ENCODE measurements at regions not wholly inside any gene's neighbourhood (a gene's known extent, or its start where the extent isn't known, plus 50 kb on each side); places are given as distances from the start of the nearest gene placed in this dataset.

- H4K20me1 ChIP-seq (ENCODE audit: insufficient read depth, low read length) = no peaks in the 10 kb centered on the region
- H3K36me3 ChIP-seq (replicated peaks; ENCODE audit: insufficient read depth, low read length) = no peaks in the 10 kb centered on the region
- H3K27me3 ChIP-seq (replicated peaks; ENCODE audit: insufficient read depth, low read length) = no peaks in the 10 kb centered on the region
- no peak for TF ChIP-seq EZH2phosphoT487 (IDR thresholded peaks at IDR 0.05; ENCODE audit: low read length)
- no peak for TF ChIP-seq EZH2 (optimal IDR thresholded peaks at IDR 0.05; ENCODE audit: low read depth, low read length)
- TF ChIP-seq, protein P1, sequence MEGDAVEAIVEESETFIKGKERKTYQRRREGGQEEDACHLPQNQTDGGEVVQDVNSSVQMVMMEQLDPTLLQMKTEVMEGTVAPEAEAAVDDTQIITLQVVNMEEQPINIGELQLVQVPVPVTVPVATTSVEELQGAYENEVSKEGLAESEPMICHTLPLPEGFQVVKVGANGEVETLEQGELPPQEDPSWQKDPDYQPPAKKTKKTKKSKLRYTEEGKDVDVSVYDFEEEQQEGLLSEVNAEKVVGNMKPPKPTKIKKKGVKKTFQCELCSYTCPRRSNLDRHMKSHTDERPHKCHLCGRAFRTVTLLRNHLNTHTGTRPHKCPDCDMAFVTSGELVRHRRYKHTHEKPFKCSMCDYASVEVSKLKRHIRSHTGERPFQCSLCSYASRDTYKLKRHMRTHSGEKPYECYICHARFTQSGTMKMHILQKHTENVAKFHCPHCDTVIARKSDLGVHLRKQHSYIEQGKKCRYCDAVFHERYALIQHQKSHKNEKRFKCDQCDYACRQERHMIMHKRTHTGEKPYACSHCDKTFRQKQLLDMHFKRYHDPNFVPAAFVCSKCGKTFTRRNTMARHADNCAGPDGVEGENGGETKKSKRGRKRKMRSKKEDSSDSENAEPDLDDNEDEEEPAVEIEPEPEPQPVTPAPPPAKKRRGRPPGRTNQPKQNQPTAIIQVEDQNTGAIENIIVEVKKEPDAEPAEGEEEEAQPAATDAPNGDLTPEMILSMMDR (IDR thresholded peaks at IDR 0.05; ENCODE audit: low read length) = no peak
- H3K27ac ChIP-seq (ENCODE audit: low read length) = no peak overlapping the region
- no peaks in the 10 kb centered on the region for H3K4me1 ChIP-seq (ENCODE audit: low read length)
- no peak overlapping the region for H3K9ac ChIP-seq (ENCODE audit: low read length)
- no peak overlapping the region for H3K4me2 ChIP-seq (ENCODE audit: low read depth, low read length)
- no peak overlapping the region for H2AFZ ChIP-seq (ENCODE audit: low read length)
- no peak for DNase-seq
- H3K79me2 ChIP-seq (ENCODE audit: low read length) = no peaks in the 10 kb centered on the region
- H3K4me3 ChIP-seq (ENCODE audit: low read length) = no peak overlapping the region
- no peaks in the 10 kb centered on the region for H3K9me2 ChIP-seq (replicated peaks; ENCODE audit: insufficient read depth, low read length)
- no peaks in the 10 kb centered on the region for H3F3A ChIP-seq (ENCODE audit: insufficient read depth, low read length)
- H3K9me3 ChIP-seq (replicated peaks; ENCODE audit: insufficient read depth, low read length) = no peaks in the 10 kb centered on the region
Measured at GRCh38 chr6:115358616-115359015, 702.1 kb downstream of the FRK start.

GRCh38 chr6:115356371-115356770 is 704.3 kb downstream of the FRK start:
- Histone ChIP-seq H3K4me2 (ENCODE audit: low read depth, low read length) (no peak overlapping the region), H3K36me3 (replicated peaks; ENCODE audit: insufficient read depth, low read length) (no peaks in the 10 kb centered on the region), H3K4me3 (ENCODE audit: low read length) (no peak overlapping the region), H3K9ac (ENCODE audit: low read length) (no peak overlapping the region), H3K9me2 (replicated peaks; ENCODE audit: insufficient read depth, low read length) (no peaks in the 10 kb centered on the region), H4K20me1 (ENCODE audit: insufficient read depth, low read length) (no peaks in the 10 kb centered on the region), H3F3A (ENCODE audit: insufficient read depth, low read length) (no peaks in the 10 kb centered on the region), H3K27ac (ENCODE audit: low read length) (no peak overlapping the region), H3K79me2 (ENCODE audit: low read length) (no peaks in the 10 kb centered on the region), H3K27me3 (replicated peaks; ENCODE audit: insufficient read depth, low read length) (no peaks in the 10 kb centered on the region), H3K9me3 (replicated peaks; ENCODE audit: insufficient read depth, low read length) (no peaks in the 10 kb centered on the region), H2AFZ (ENCODE audit: low read length) (no peak overlapping the region), H3K4me1 (ENCODE audit: low read length) (no peaks in the 10 kb centered on the region)
- TF ChIP-seq EZH2 (optimal IDR thresholded peaks at IDR 0.05; ENCODE audit: low read depth, low read length) (no peak), EZH2phosphoT487 (IDR thresholded peaks at IDR 0.05; ENCODE audit: low read length) (no peak)
- TF ChIP-seq, protein P1 (IDR thresholded peaks at IDR 0.05; ENCODE audit: low read length) = no peak
- DNase-seq = no peak

GRCh38 chr6:115323001-115323400 is 737.7 kb downstream of the FRK start:
- Histone ChIP-seq H3F3A (ENCODE audit: insufficient read depth, low read length) (no peaks in the 10 kb centered on the region), H3K79me2 (ENCODE audit: low read length) (no peaks in the 10 kb centered on the region), H3K4me3 (ENCODE audit: low read length) (no peak overlapping the region), H3K9me3 (replicated peaks; ENCODE audit: insufficient read depth, low read length) (no peaks in the 10 kb centered on the region), H3K9ac (ENCODE audit: low read length) (no peak overlapping the region), H2AFZ (ENCODE audit: low read length) (no peak overlapping the region), H4K20me1 (ENCODE audit: insufficient read depth, low read length) (no peaks in the 10 kb centered on the region), H3K4me1 (ENCODE audit: low read length) (no peaks in the 10 kb centered on the region), H3K27ac (ENCODE audit: low read length) (no peak overlapping the region), H3K27me3 (replicated peaks; ENCODE audit: insufficient read depth, low read length) (no peaks in the 10 kb centered on the region), H3K4me2 (ENCODE audit: low read depth, low read length) (no peak overlapping the region), H3K36me3 (replicated peaks; ENCODE audit: insufficient read depth, low read length) (no peaks in the 10 kb centered on the region), H3K9me2 (replicated peaks; ENCODE audit: insufficient read depth, low read length) (no peaks in the 10 kb centered on the region)
- TF ChIP-seq, protein P1 (IDR thresholded peaks at IDR 0.05; ENCODE audit: low read length) = no peak
- TF ChIP-seq EZH2 (optimal IDR thresholded peaks at IDR 0.05; ENCODE audit: low read depth, low read length) (no peak), EZH2phosphoT487 (IDR thresholded peaks at IDR 0.05; ENCODE audit: low read length) (no peak)
- no peak for DNase-seq
